GM13977 (cell line): ENCODE measurements at regions not wholly inside any gene's neighbourhood (a gene's known extent, or its start where the extent isn't known, plus 50 kb on each side); places are given as distances from the start of the nearest gene placed in this dataset.

Experiments
- DNase-seq: peaks from one replicate; pipeline ENCODE4 v3.0.0; 2012; ENCODE audit warnings: low spot score
- in situ Hi-C: fragments of 300-500 bp; cut with MboI; formaldehyde crosslinking; loops from one replicate; pipeline ENCODE4 v1.12.0; 2022; ENCODE audit warnings: low sequenced_read_pairs, low pct_unique_long_range_greater_than_20kb, mixed read lengths, inconsistent platforms; ENCODE audit not compliant: unreplicated experiment
- TF ChIP-seq, protein P1 (sequence below): IDR thresholded peaks from 2 replicates; pipeline ENCODE4 v1.5.1; 2012; ENCODE audit warnings: mild to moderate bottlenecking, control low read depth; ENCODE audit not compliant: insufficient read depth; ENCODE audit errors: extremely low read depth, missing control alignments

- DNase-seq, result no peak
- TF ChIP-seq, protein P1, sequence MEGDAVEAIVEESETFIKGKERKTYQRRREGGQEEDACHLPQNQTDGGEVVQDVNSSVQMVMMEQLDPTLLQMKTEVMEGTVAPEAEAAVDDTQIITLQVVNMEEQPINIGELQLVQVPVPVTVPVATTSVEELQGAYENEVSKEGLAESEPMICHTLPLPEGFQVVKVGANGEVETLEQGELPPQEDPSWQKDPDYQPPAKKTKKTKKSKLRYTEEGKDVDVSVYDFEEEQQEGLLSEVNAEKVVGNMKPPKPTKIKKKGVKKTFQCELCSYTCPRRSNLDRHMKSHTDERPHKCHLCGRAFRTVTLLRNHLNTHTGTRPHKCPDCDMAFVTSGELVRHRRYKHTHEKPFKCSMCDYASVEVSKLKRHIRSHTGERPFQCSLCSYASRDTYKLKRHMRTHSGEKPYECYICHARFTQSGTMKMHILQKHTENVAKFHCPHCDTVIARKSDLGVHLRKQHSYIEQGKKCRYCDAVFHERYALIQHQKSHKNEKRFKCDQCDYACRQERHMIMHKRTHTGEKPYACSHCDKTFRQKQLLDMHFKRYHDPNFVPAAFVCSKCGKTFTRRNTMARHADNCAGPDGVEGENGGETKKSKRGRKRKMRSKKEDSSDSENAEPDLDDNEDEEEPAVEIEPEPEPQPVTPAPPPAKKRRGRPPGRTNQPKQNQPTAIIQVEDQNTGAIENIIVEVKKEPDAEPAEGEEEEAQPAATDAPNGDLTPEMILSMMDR, result no peak
- in situ Hi-C loops, result no loop called here
Measured at GRCh38 chr13:107807306-107808073, 407.8 kb downstream of the LIG4 start.

DNA sequence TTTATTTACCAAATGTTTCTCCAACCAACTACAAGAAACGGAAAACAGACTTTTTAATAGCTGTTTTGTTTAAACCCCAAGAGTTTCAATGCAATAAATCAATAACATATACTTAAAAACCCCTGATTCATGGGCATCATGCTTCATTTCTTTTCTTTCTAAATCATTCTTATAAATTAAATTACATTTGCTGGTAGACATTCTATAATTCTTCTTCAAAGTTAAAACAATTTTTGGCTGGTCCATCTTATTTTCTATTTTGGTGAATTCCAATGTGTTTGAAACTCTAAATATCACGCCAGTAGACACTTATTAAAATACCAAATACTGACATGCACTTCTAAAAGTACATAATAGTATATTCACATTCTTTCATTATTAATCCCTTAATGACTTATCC, 408.6 kb downstream of the LIG4 start:
- in situ Hi-C loops, result no loop called here
- TF ChIP-seq, protein P1, result no peak
- DNase-seq, result no peak

DNA sequence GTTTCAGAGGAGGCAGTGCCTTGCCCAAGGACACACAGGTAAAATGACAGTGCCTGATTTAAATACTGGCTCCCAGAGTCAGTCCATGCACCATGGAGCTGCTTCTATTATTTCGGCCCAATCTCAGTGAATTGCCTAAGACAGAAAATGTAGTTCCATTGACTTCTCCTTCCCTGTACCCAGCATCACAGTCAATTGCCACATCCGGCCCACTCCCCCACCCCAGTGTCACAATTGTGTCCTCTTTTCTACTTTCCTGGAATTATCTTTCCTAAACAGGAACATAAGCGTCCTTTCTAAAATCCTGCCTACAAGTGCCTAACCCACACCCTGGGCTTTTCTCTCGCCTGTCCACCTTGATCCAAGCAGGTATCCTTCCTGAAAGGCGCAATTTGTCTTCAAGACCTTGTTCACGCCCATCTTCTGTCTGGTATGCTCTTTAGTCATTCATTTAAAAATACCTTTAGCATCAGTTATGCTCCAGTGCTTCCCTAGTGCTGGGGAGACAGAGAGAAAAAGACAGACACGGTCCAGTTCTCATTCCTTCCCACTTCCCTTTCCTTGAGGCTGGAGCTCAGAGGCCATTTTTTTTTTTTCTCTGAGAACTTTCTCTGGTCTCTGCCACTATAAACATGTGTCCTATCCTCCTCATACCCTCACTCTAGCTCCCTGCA, 411.4 kb downstream of the LIG4 start:
- TF ChIP-seq, protein P1, result no peak
- in situ Hi-C loops, result no loop called here
- DNase-seq, result no peak

DNA sequence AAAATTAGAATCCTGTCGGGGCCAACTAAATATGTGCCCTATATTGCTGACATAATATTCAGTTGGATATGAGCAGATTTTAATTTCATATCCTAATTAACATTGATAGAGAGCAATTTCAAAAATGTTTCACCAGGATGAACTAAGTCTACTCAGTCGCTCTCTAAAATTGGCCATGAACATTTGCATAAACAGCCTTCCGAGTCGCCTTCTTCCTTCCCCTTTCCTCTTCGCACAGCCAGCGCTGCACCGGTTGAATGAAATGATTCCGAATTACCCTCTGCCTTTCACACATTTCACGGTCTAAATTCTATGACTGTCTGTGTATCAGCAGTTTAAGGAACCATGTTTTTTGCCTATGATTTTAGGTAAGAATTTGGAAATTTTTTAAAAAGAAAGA, 413.7 kb downstream of the LIG4 start:
- TF ChIP-seq, protein P1, result no peak
- no peak for DNase-seq
- in situ Hi-C loops, result no loop called here

- in situ Hi-C loops, result no loop called here
- DNase-seq, result no peak
- TF ChIP-seq, protein P1, result no peak
Measured at GRCh38 chr13:107799001-107799400, 416.3 kb downstream of the LIG4 start.

DNA sequence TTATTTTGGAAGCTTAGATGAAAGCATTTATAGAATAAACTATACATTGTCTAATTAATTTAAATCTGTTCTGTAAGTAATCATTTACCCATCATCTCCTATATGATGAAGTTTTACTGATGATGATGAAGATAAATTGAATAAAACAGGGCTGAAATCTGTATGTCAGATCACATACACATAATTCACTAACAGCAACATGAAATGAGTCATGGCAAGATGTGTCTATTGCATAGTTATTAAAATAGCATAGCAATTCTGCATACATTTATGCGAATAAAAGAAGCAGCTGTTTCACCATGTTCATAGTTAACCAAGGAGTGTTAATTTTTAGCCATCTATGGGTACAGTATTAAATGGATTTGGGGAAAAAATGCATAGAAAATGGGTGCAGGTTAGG, 424.9 kb downstream of the LIG4 start:
- TF ChIP-seq, protein P1, result no peak
- DNase-seq, result no peak
- in situ Hi-C loops, result no loop called here
